ENCODE measurements at regions not wholly inside any gene's neighbourhood (a gene's known extent, or its start where the extent isn't known, plus 50 kb on each side); places are given as distances from the start of the nearest gene placed in this dataset.

DNA sequence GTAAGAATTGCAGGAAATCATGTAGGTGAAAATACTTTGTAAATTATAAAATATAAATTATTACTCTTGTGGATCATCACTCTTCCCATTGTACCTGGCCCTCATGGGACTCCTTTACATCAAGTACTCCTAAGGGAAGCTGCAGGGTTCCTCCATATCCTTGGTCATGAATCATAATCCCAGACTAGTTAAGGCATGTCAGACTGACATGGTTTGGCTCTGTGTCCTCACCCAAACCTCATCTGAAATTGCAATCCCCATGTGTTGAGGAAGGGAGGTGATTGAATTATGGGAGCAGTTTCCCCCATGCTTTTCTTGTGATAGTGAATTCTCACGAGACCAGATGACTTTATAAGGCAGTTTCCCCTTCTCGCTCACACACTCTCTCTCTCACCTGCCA lies 77.1 kb downstream of the CMPK2 start (continued):
- TF ChIP-seq, protein P1, sequence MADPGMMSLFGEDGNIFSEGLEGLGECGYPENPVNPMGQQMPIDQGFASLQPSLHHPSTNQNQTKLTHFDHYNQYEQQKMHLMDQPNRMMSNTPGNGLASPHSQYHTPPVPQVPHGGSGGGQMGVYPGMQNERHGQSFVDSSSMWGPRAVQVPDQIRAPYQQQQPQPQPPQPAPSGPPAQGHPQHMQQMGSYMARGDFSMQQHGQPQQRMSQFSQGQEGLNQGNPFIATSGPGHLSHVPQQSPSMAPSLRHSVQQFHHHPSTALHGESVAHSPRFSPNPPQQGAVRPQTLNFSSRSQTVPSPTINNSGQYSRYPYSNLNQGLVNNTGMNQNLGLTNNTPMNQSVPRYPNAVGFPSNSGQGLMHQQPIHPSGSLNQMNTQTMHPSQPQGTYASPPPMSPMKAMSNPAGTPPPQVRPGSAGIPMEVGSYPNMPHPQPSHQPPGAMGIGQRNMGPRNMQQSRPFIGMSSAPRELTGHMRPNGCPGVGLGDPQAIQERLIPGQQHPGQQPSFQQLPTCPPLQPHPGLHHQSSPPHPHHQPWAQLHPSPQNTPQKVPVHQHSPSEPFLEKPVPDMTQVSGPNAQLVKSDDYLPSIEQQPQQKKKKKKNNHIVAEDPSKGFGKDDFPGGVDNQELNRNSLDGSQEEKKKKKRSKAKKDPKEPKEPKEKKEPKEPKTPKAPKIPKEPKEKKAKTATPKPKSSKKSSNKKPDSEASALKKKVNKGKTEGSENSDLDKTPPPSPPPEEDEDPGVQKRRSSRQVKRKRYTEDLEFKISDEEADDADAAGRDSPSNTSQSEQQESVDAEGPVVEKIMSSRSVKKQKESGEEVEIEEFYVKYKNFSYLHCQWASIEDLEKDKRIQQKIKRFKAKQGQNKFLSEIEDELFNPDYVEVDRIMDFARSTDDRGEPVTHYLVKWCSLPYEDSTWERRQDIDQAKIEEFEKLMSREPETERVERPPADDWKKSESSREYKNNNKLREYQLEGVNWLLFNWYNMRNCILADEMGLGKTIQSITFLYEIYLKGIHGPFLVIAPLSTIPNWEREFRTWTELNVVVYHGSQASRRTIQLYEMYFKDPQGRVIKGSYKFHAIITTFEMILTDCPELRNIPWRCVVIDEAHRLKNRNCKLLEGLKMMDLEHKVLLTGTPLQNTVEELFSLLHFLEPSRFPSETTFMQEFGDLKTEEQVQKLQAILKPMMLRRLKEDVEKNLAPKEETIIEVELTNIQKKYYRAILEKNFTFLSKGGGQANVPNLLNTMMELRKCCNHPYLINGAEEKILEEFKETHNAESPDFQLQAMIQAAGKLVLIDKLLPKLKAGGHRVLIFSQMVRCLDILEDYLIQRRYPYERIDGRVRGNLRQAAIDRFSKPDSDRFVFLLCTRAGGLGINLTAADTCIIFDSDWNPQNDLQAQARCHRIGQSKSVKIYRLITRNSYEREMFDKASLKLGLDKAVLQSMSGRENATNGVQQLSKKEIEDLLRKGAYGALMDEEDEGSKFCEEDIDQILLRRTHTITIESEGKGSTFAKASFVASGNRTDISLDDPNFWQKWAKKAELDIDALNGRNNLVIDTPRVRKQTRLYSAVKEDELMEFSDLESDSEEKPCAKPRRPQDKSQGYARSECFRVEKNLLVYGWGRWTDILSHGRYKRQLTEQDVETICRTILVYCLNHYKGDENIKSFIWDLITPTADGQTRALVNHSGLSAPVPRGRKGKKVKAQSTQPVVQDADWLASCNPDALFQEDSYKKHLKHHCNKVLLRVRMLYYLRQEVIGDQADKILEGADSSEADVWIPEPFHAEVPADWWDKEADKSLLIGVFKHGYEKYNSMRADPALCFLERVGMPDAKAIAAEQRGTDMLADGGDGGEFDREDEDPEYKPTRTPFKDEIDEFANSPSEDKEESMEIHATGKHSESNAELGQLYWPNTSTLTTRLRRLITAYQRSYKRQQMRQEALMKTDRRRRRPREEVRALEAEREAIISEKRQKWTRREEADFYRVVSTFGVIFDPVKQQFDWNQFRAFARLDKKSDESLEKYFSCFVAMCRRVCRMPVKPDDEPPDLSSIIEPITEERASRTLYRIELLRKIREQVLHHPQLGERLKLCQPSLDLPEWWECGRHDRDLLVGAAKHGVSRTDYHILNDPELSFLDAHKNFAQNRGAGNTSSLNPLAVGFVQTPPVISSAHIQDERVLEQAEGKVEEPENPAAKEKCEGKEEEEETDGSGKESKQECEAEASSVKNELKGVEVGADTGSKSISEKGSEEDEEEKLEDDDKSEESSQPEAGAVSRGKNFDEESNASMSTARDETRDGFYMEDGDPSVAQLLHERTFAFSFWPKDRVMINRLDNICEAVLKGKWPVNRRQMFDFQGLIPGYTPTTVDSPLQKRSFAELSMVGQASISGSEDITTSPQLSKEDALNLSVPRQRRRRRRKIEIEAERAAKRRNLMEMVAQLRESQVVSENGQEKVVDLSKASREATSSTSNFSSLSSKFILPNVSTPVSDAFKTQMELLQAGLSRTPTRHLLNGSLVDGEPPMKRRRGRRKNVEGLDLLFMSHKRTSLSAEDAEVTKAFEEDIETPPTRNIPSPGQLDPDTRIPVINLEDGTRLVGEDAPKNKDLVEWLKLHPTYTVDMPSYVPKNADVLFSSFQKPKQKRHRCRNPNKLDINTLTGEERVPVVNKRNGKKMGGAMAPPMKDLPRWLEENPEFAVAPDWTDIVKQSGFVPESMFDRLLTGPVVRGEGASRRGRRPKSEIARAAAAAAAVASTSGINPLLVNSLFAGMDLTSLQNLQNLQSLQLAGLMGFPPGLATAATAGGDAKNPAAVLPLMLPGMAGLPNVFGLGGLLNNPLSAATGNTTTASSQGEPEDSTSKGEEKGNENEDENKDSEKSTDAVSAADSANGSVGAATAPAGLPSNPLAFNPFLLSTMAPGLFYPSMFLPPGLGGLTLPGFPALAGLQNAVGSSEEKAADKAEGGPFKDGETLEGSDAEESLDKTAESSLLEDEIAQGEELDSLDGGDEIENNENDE (IDR thresholded peaks at IDR 0.05; ENCODE audit: insufficient replicate concordance, low read length): no peak
- TF ChIP-seq NANOG (IDR thresholded peaks at IDR 0.05; ENCODE audit: insufficient read depth, low read depth, low read length, poor library complexity, severe bottlenecking) (no peak), CBX5 (IDR thresholded peaks at IDR 0.05; ENCODE audit: low read depth, low read length) (no peak), POLR2AphosphoS5 (IDR thresholded peaks at IDR 0.05; ENCODE audit: low read depth, low read length) (no peak), RXRA (IDR thresholded peaks at IDR 0.05; ENCODE audit: insufficient read depth, low read depth, low read length) (no peak), SUZ12 (IDR thresholded peaks at IDR 0.05; ENCODE audit: low read length) (no peak), CHD1 (IDR thresholded peaks at IDR 0.05; ENCODE audit: low read depth, low read length) (no peak), KDM5A (IDR thresholded peaks at IDR 0.05; ENCODE audit: low read length) (no peak), TAF7 (optimal IDR thresholded peaks at IDR 0.05; ENCODE audit: borderline replicate concordance, low read depth, low read length) (no peak), SP4 (IDR thresholded peaks at IDR 0.05; ENCODE audit: low read length) (no peak), JUN (IDR thresholded peaks at IDR 0.05; ENCODE audit: low read depth, low read length) (no peak), SAP30 (IDR thresholded peaks at IDR 0.05; ENCODE audit: insufficient read depth, insufficient replicate concordance, low read length) (no peak)
- TF ChIP-seq, protein P2, sequence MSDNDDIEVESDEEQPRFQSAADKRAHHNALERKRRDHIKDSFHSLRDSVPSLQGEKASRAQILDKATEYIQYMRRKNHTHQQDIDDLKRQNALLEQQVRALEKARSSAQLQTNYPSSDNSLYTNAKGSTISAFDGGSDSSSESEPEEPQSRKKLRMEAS (IDR thresholded peaks at IDR 0.05): no peak

Measured in H1 (cell line).